PC-3 (cell line): ENCODE measurements at regions not wholly inside any gene's neighbourhood (a gene's known extent, or its start where the extent isn't known, plus 50 kb on each side); places are given as distances from the start of the nearest gene placed in this dataset.
A peak's percentile ranks its signal among the peaks of the same experiment; 100 is the strongest.

Experiments used
- ATAC-seq: fragments of 200-7000 bp; cut with Tn5 transposase; 2 replicates; pipeline ENCODE4 v1.9.1; 2020; ENCODE audit warnings: mild to moderate bottlenecking, moderate library complexity
- BruUV-seq: library from RNA; stranded (reverse); fragments of 400-500 nt; replicated peaks from 2 replicates; lab custom pipeline; 2021; lab: Mats Ljungman, UMichigan
- CTCF ChIA-PET: fragments of 300-600 bp; sonication (Branson Sonifier 250); formaldehyde crosslinking; loops from one replicate; lab custom pipeline; 2022; ENCODE audit warnings: antibody characterized with exemption; lab: Charles Lee
- POLR2A ChIA-PET: fragments of 300-600 bp; sonication (Branson Sonifier 250); formaldehyde crosslinking; loops from one replicate; lab custom pipeline; 2022; ENCODE audit warnings: antibody characterized with exemption; ENCODE audit not compliant: unreplicated experiment; lab: Charles Lee
- DNase-seq: peaks from one replicate; pipeline ENCODE4 v3.0.0-alpha.2; 2015
- H2AFZ ChIP-seq: fragments of 300-600 bp; sonication (generic); 2 replicates; pipeline ENCODE4 v1.6.0; 2016; ENCODE audit warnings: antibody characterized with exemption, low read length
- H3F3A ChIP-seq: fragments of 300-600 bp; sonication (generic); one replicate; pipeline ENCODE4 v1.6.0; 2017; ENCODE audit warnings: antibody characterized with exemption, low read length, control low read depth, mild to moderate bottlenecking; ENCODE audit not compliant: unreplicated experiment
- H3K27ac ChIP-seq: fragments of 300-600 bp; sonication (generic); 2 replicates; pipeline ENCODE4 v1.5.1; 2016; ENCODE audit warnings: mild to moderate bottlenecking, low read length
- H3K27me3 ChIP-seq: fragments of 300-600 bp; sonication (generic); 2 replicates; pipeline ENCODE4 v1.6.1; 2016; ENCODE audit warnings: low read length, mixed read lengths
- H3K36me3 ChIP-seq: fragments of 300-600 bp; sonication (generic); 2 replicates; pipeline ENCODE4 v1.6.1; 2016; ENCODE audit warnings: low read depth, mixed run types, low read length, mixed read lengths
- H3K4me1 ChIP-seq: fragments of 300-600 bp; sonication (generic); 2 replicates; pipeline ENCODE4 v1.5.1; 2016; ENCODE audit warnings: low read length; ENCODE audit not compliant: insufficient read depth
- H3K4me2 ChIP-seq: fragments of 300-600 bp; sonication (generic); 2 replicates; pipeline ENCODE4 v1.6.0; 2016; ENCODE audit warnings: low read length
- H3K4me3 ChIP-seq: fragments of 300-600 bp; sonication (generic); 2 replicates; pipeline ENCODE4 v1.5.1; 2016; ENCODE audit warnings: mild to moderate bottlenecking, low read length, mixed read lengths
- H3K79me2 ChIP-seq: fragments of 300-600 bp; sonication (generic); 2 replicates; pipeline ENCODE4 v1.6.1; 2017; ENCODE audit warnings: low read length, mixed read lengths
- H3K9ac ChIP-seq: fragments of 300-600 bp; sonication (generic); 2 replicates; pipeline ENCODE4 v1.6.0; 2016; ENCODE audit warnings: mild to moderate bottlenecking, low read length
- H3K9me2 ChIP-seq: fragments of 300-600 bp; sonication (generic); replicated peaks from 2 replicates; pipeline ENCODE4 v1.6.1; 2016; ENCODE audit warnings: mixed run types, low read length, mixed read lengths
- H3K9me3 ChIP-seq: fragments of 300-600 bp; sonication (generic); 2 replicates; pipeline ENCODE4 v1.6.1; 2016; ENCODE audit warnings: low read length, mixed read lengths
- H4K20me1 ChIP-seq: fragments of 300-600 bp; sonication (generic); 2 replicates; pipeline ENCODE4 v1.6.1; 2016; ENCODE audit warnings: low read length, mixed read lengths
- CTCF ChIP-seq: fragments of 300-600 bp; sonication (generic); conservative IDR thresholded peaks from 2 replicates; pipeline ENCODE4 v1.5.1; 2017; ENCODE audit warnings: antibody characterized with exemption, low read depth, mild to moderate bottlenecking, low read length
- EZH2 ChIP-seq: fragments of 300-600 bp; sonication (generic); IDR thresholded peaks from one replicate; pipeline ENCODE4 v1.6.1; 2017; ENCODE audit warnings: antibody characterized with exemption, mild to moderate bottlenecking, low read length; ENCODE audit not compliant: unreplicated experiment
- EZH2phosphoT487 ChIP-seq: fragments of 300-600 bp; sonication (generic); IDR thresholded peaks from 2 replicates; pipeline ENCODE4 v1.6.1; 2018; ENCODE audit warnings: mild to moderate bottlenecking, antibody characterized with exemption, low read length, borderline replicate concordance
- intact Hi-C: fragments of 100-400 bp; cut with micrococcal nuclease; formaldehyde crosslinking; loops from 2 replicates; pipeline ENCODE4 v1.9.0; 2023

GRCh38 chr12:87756721-87757120 is 272.5 kb downstream of the C12orf50 start:
- Histone ChIP-seq H3K4me3 (no peak overlapping the region), H3K9me3 (no peaks in the 10 kb centered on the region), H3K79me2 (no peaks in the 10 kb centered on the region), H4K20me1 (no peaks in the 10 kb centered on the region), H3F3A (no peaks in the 10 kb centered on the region), H3K27ac (no peak overlapping the region), H3K9ac (no peak overlapping the region), H3K4me2 (no peak overlapping the region), H3K4me1 (peaks cover 3% of the 10 kb centered on the region; the same call in 1 of the 2 replicates), H3K36me3 (no peaks in the 10 kb centered on the region), H2AFZ (no peak overlapping the region), H3K27me3 (no peaks in the 10 kb centered on the region), H3K9me2 (no peaks in the 10 kb centered on the region)
- DNase-seq: no peak
- intact Hi-C loops: no loop called here
- CTCF ChIA-PET: no interaction called here
- BruUV-seq: no TSS peak
- no peak for TF ChIP-seq EZH2phosphoT487
- no peak for TF ChIP-seq CTCF
- TF ChIP-seq EZH2: no peak
- POLR2A ChIA-PET: no interaction called here
- ATAC-seq: no peak

GRCh38 chr12:87756111-87756510 is 273.1 kb downstream of the C12orf50 start:
- H3K4me1 ChIP-seq: peaks cover 3% of the 10 kb centered on the region; the same call in 1 of the 2 replicates
- H3K27ac ChIP-seq: 0 out of 2 replicates have a peak overlapping the region, but pooled peaks have one; percentile 13
- DNase-seq: peak; percentile 44
- TF ChIP-seq CTCF (no peak), EZH2 (no peak), EZH2phosphoT487 (no peak)
- H3K27me3 ChIP-seq: no peaks in the 10 kb centered on the region
- H3K9me3 ChIP-seq: no peaks in the 10 kb centered on the region
- intact Hi-C loops: no loop called here
- CTCF ChIA-PET: no interaction called here
- ATAC-seq: no peak
- H3K79me2 ChIP-seq: no peaks in the 10 kb centered on the region
- no peak overlapping the region for H3K4me3 ChIP-seq
- POLR2A ChIA-PET: no interaction called here
- H4K20me1 ChIP-seq: no peaks in the 10 kb centered on the region
- no peaks in the 10 kb centered on the region for H3K9me2 ChIP-seq
- no peaks in the 10 kb centered on the region for H3K36me3 ChIP-seq
- H3K4me2 ChIP-seq: no peak overlapping the region
- no TSS peak for BruUV-seq
- H3K9ac ChIP-seq: no peak overlapping the region
- H3F3A ChIP-seq: no peaks in the 10 kb centered on the region
- no peak overlapping the region for H2AFZ ChIP-seq

- no peak for DNase-seq
- intact Hi-C loops: no loop called here
Observed at GRCh38 chr12:87728931-87729593, 300.1 kb downstream of the C12orf50 start.

More at GRCh38 chr12:87728931-87729593, 300.1 kb downstream of the C12orf50 start:
- H3K27ac ChIP-seq: no peak overlapping the region
- no peaks in the 10 kb centered on the region for H3K9me3 ChIP-seq
- H3K79me2 ChIP-seq: no peaks in the 10 kb centered on the region
- H2AFZ ChIP-seq: no peak overlapping the region
- ChIA-PET POLR2A (no interaction called here), CTCF (no interaction called here)
- no peak overlapping the region for H3K4me3 ChIP-seq
- no TSS peak for BruUV-seq
- ATAC-seq: no peak
- no peaks in the 10 kb centered on the region for H3K36me3 ChIP-seq
- H3K9me2 ChIP-seq: no peaks in the 10 kb centered on the region
- no peaks in the 10 kb centered on the region for H3F3A ChIP-seq
- no peaks in the 10 kb centered on the region for H4K20me1 ChIP-seq
- H3K27me3 ChIP-seq: no peaks in the 10 kb centered on the region
- no peak overlapping the region for H3K9ac ChIP-seq
- TF ChIP-seq EZH2phosphoT487 (no peak), EZH2 (no peak), CTCF (no peak)
- no peaks in the 10 kb centered on the region for H3K4me1 ChIP-seq
- H3K4me2 ChIP-seq: no peak overlapping the region
